HepG2 (cell line): ENCODE measurements at regions not wholly inside any gene's neighbourhood (a gene's known extent, or its start where the extent isn't known, plus 50 kb on each side); places are given as distances from the start of the nearest gene placed in this dataset.

Source experiments
- ATAC-seq: fragments of 200-7000 bp; cut with Tn5 transposase; 3 replicates; pipeline ENCODE4 v1.9.1; 2020; ENCODE audit warnings: mild to moderate bottlenecking, moderate library complexity
- BruUV-seq: library from RNA; stranded (reverse); fragments of 400-500 nt; replicated peaks from 2 replicates; lab custom pipeline; 2021; lab: Mats Ljungman, UMichigan
- CTCF ChIA-PET: fragments of 300-600 bp; formaldehyde crosslinking; extraction: SDS; loops from one replicate; lab custom pipeline; 2021; ENCODE audit warnings: low total read pairs, inconsistent platforms, low intra/inter-chr PET ratio; lab: Yijun Ruan, JAX
- POLR2A ChIA-PET: fragments of 350-600 bp; sonication (Branson Sonifier 250); formaldehyde crosslinking; loops from one replicate; lab custom pipeline; 2020; ENCODE audit warnings: antibody characterized with exemption, inconsistent platforms; lab: Yijun Ruan, JAX
- DNase-seq: peaks from one replicate; pipeline ENCODE4 v3.0.0-alpha.2; 2015; ENCODE audit warnings: low spot score
- FAIRE-seq: peaks from 3 replicates; lab custom pipeline; 2011; peaks lifted over from hg19 to GRCh38; lab: Jason Lieb, UNC
- H2AFZ ChIP-seq: one replicate; pipeline ENCODE4 v1.6.1; 2011; ENCODE audit warnings: low read length, inconsistent platforms
- H3K27ac ChIP-seq: fragments of 300-600 bp; 3 replicates; pipeline ENCODE4 v1.8.0; 2011; ENCODE audit warnings: mixed run types, mild to moderate bottlenecking, mixed read lengths, low read length, inconsistent platforms; ENCODE audit not compliant: insufficient read depth; ENCODE audit errors: extremely low read length
- H3K27me3 ChIP-seq, 2 experiments: fragments of 200-600 bp in 1 of 2; 2 replicates in 1 of 2; 3 replicates in 1 of 2; pipeline versions ENCODE4 v1.6.0 to v1.8.0; 2011; ENCODE audit warnings: low read length in 2 of 2, mild to moderate bottlenecking in 2 of 2, moderate library complexity in 2 of 2, inconsistent platforms in 1 of 2; ENCODE audit not compliant: insufficient read depth in 2 of 2, control insufficient read depth in 1 of 2
- H3K36me3 ChIP-seq, 2 experiments: fragments of 200-600 bp in 1 of 2; replicated peaks in 1 of 2; 2 replicates in 1 of 2; 3 replicates in 1 of 2; pipeline versions ENCODE4 v1.5.1 to v1.8.0; 2011; ENCODE audit warnings: low read length in 2 of 2, inconsistent platforms in 1 of 2; ENCODE audit not compliant: insufficient read depth in 2 of 2, control insufficient read depth in 1 of 2
- H3K4me1 ChIP-seq: 2 replicates; pipeline ENCODE4 v1.5.1; 2012; ENCODE audit warnings: low read length, inconsistent platforms; ENCODE audit not compliant: insufficient read depth
- H3K4me2 ChIP-seq: 2 replicates; pipeline ENCODE4 v1.6.0; 2011; ENCODE audit warnings: low read depth, low read length, inconsistent platforms
- H3K4me3 ChIP-seq, 3 experiments: fragments of 200-600 bp in 1 of 3; sonication (generic), shearing (Covaris generic) in 1 of 3; replicated peaks in 1 of 3; 2 replicates each; pipeline ENCODE4 v1.5.1; 2011 to 2016; ENCODE audit warnings: low read length in 3 of 3, inconsistent platforms in 2 of 3, low read depth in 2 of 3, mild to moderate bottlenecking in 2 of 3, control low read depth in 1 of 3, mixed read lengths in 1 of 3; ENCODE audit not compliant: insufficient read depth in 1 of 3
- H3K79me2 ChIP-seq: one replicate; pipeline ENCODE4 v1.6.1; 2011; ENCODE audit warnings: low read length, inconsistent platforms; ENCODE audit not compliant: insufficient read depth
- H3K9ac ChIP-seq: 2 replicates; pipeline ENCODE4 v1.6.0; 2011; ENCODE audit warnings: mild to moderate bottlenecking, low read depth, low read length, inconsistent platforms; ENCODE audit not compliant: insufficient read depth
- H3K9me3 ChIP-seq: 2 replicates; pipeline ENCODE4 v1.5.1; 2012; ENCODE audit warnings: mild to moderate bottlenecking, low read length
- H4K20me1 ChIP-seq: 2 replicates; pipeline ENCODE4 v1.6.0; 2011; ENCODE audit warnings: inconsistent platforms, mild to moderate bottlenecking, low read length, moderate library complexity; ENCODE audit not compliant: insufficient read depth
- GTF3A ChIP-seq: sonication (generic); formaldehyde crosslinking; conservative IDR thresholded peaks from 2 replicates; pipeline ENCODE4 v1.4.0; 2020; ENCODE audit warnings: mild to moderate bottlenecking, missing genetic modification reagents
- HOXA3 ChIP-seq: sonication (generic); formaldehyde crosslinking; IDR thresholded peaks from 2 replicates; pipeline ENCODE4 v1.5.0; 2020; ENCODE audit warnings: missing genetic modification reagents
- KLF6 ChIP-seq: IDR thresholded peaks from 2 replicates; pipeline ENCODE4 v1.8.0; 2016; ENCODE audit warnings: missing biosample characterization, missing genetic modification reagents
- MATR3 ChIP-seq: sonication (generic); formaldehyde crosslinking; IDR thresholded peaks from 2 replicates; pipeline ENCODE4 v1.4.0; 2020; ENCODE audit warnings: missing genetic modification reagents
- MLLT10 ChIP-seq: sonication (generic); formaldehyde crosslinking; IDR thresholded peaks from 2 replicates; pipeline ENCODE4 v1.4.0; 2020; ENCODE audit warnings: missing genetic modification reagents
- YEATS4 ChIP-seq: sonication (generic); formaldehyde crosslinking; IDR thresholded peaks from 2 replicates; pipeline ENCODE4 v1.4.0; 2020; ENCODE audit warnings: missing genetic modification reagents, borderline replicate concordance
- ZFP62 ChIP-seq: sonication (generic); formaldehyde crosslinking; IDR thresholded peaks from 2 replicates; pipeline ENCODE4 v1.4.0; 2020; ENCODE audit warnings: missing genetic modification reagents
- ZFP90 ChIP-seq: sonication (generic); formaldehyde crosslinking; IDR thresholded peaks from 2 replicates; pipeline ENCODE4 v1.8.0; 2022; ENCODE audit warnings: missing genetic modification reagents, mild to moderate bottlenecking, inconsistent platforms, borderline replicate concordance
- ZNF432 ChIP-seq: sonication (generic); formaldehyde crosslinking; IDR thresholded peaks from 2 replicates; pipeline ENCODE4 v1.5.0; 2020; ENCODE audit warnings: missing genetic modification reagents, mild to moderate bottlenecking, borderline replicate concordance
- ZNF629 ChIP-seq: sonication (generic); formaldehyde crosslinking; conservative IDR thresholded peaks from 2 replicates; pipeline ENCODE4 v1.5.0; 2020; ENCODE audit warnings: missing genetic modification reagents
- ZNF737 ChIP-seq: sonication (generic); formaldehyde crosslinking; IDR thresholded peaks from 2 replicates; pipeline ENCODE4 v1.5.0; 2020; ENCODE audit warnings: missing genetic modification reagents, mild to moderate bottlenecking, borderline replicate concordance
- WGBS: methylation state at CpG from one replicate; pipeline ENCODE4 v1.1.6; 2017; ENCODE audit warnings: low lambda C conversion rate; 5-methylcytosine and 5-hydroxymethylcytosine counted together
- in situ Hi-C: cut with HindIII; loops from 2 replicates; pipeline ENCODE4 v1.10.0; 2017; ENCODE audit warnings: low pct_unique_long_range_greater_than_20kb; ENCODE audit not compliant: extremely low pct_ligation_motif_present
- intact Hi-C: fragments of 100-400 bp; cut with micrococcal nuclease; formaldehyde crosslinking; loops from one replicate; pipeline ENCODE4 v1.10.0; 2022; ENCODE audit not compliant: unreplicated experiment
- TF ChIP-seq, protein P1 (sequence below): IDR thresholded peaks from 2 replicates; pipeline ENCODE4 v1.6.1; 2012; ENCODE audit warnings: low read length, improper control_type of control experiment

GRCh38 chr10:9160275-9160674 is 1105.8 kb downstream of the GATA3 start:
- BruUV-seq, result no TSS peak

More at GRCh38 chr10:9160275-9160674, 1105.8 kb downstream of the GATA3 start:
- Histone ChIP-seq H4K20me1 (no peaks in the 10 kb centered on the region), H3K27ac (no peak overlapping the region), H3K36me3 (no peaks in the 10 kb centered on the region), H3K79me2 (no peaks in the 10 kb centered on the region), H3K9me3 (peaks cover 20% of the 10 kb centered on the region), H2AFZ (no peak overlapping the region), H3K9ac (no peak overlapping the region), H3K27me3 (no peaks in the 10 kb centered on the region), H3K4me2 (no peak overlapping the region), H3K4me1 (no peaks in the 10 kb centered on the region), H3K4me3 (no peak overlapping the region)
- intact Hi-C loops (no loop called here), in situ Hi-C loops (no loop called here)
- TF ChIP-seq ZNF432 (CRISPR knock-in tag) (no peak), HOXA3 (CRISPR knock-in tag) (no peak), YEATS4 (CRISPR knock-in tag) (no peak), ZFP62 (CRISPR knock-in tag) (no peak), ZNF629 (CRISPR knock-in tag) (no peak), GTF3A (CRISPR knock-in tag) (no peak), KLF6 (CRISPR knock-in tag) (no peak), ZNF737 (CRISPR knock-in tag) (no peak), ZFP90 (no peak), MATR3 (no peak), MLLT10 (CRISPR knock-in tag) (no peak)
- TF ChIP-seq, protein P1, sequence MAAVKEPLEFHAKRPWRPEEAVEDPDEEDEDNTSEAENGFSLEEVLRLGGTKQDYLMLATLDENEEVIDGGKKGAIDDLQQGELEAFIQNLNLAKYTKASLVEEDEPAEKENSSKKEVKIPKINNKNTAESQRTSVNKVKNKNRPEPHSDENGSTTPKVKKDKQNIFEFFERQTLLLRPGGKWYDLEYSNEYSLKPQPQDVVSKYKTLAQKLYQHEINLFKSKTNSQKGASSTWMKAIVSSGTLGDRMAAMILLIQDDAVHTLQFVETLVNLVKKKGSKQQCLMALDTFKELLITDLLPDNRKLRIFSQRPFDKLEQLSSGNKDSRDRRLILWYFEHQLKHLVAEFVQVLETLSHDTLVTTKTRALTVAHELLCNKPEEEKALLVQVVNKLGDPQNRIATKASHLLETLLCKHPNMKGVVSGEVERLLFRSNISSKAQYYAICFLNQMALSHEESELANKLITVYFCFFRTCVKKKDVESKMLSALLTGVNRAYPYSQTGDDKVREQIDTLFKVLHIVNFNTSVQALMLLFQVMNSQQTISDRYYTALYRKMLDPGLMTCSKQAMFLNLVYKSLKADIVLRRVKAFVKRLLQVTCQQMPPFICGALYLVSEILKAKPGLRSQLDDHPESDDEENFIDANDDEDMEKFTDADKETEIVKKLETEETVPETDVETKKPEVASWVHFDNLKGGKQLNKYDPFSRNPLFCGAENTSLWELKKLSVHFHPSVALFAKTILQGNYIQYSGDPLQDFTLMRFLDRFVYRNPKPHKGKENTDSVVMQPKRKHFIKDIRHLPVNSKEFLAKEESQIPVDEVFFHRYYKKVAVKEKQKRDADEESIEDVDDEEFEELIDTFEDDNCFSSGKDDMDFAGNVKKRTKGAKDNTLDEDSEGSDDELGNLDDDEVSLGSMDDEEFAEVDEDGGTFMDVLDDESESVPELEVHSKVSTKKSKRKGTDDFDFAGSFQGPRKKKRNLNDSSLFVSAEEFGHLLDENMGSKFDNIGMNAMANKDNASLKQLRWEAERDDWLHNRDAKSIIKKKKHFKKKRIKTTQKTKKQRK, result no peak
- ATAC-seq, result no peak
- ChIA-PET CTCF (no interaction called here), POLR2A (no interaction called here)
- DNase-seq, result no peak
- 0% methylated on average over 2 of the region's 2 CpGs for WGBS
- no peak for FAIRE-seq
